ENCODE measurements at regions not wholly inside any gene's neighbourhood (a gene's known extent, or its start where the extent isn't known, plus 50 kb on each side); places are given as distances from the start of the nearest gene placed in this dataset.
"Not testable (repeated sequence)": the region's sequence is repeated elsewhere in the genome, so short reads cannot be mapped to it uniquely, and the experiment has no call there.

- DNase-seq (ENCODE audit: low spot score): no peak
These were observed 57.0 kb downstream of the PCDH20 start for GRCh38 chr13:61358599-61358998.

- DNase-seq (ENCODE audit: low spot score): no peak
These were observed 65.3 kb downstream of the PCDH20 start for GRCh38 chr13:61350341-61350740.

GRCh38 chr13:61339054-61339621 is 76.5 kb downstream of the PCDH20 start:
- no peak for DNase-seq (ENCODE audit: low spot score)

GRCh38 chr13:61316647-61317046 is 99.0 kb downstream of the PCDH20 start:
- no peak for DNase-seq (ENCODE audit: low spot score)

GRCh38 chr13:61294467-61295191 is 121.0 kb downstream of the PCDH20 start:
- no peak for DNase-seq (ENCODE audit: low spot score)

- no peak for DNase-seq (ENCODE audit: low spot score)
These were observed 129.4 kb downstream of the PCDH20 start for GRCh38 chr13:61286148-61286745.

- DNase-seq (ENCODE audit: low spot score): no peak
These were observed 137.9 kb downstream of the PCDH20 start for GRCh38 chr13:61277586-61278276.

- no peak for DNase-seq (ENCODE audit: low spot score)
These were observed 138.6 kb downstream of the PCDH20 start for GRCh38 chr13:61277088-61277487.

- no peak for DNase-seq (ENCODE audit: low spot score)
These were observed 139.2 kb downstream of the PCDH20 start for GRCh38 chr13:61276401-61276800.

- no peak for DNase-seq (ENCODE audit: low spot score)
These were observed 139.9 kb downstream of the PCDH20 start for GRCh38 chr13:61275736-61276135.

- DNase-seq (ENCODE audit: low spot score): no peak
These were observed 140.4 kb downstream of the PCDH20 start for GRCh38 chr13:61275251-61275650.

GRCh38 chr13:61266896-61267295 is 148.8 kb downstream of the PCDH20 start:
- not testable (repeated sequence) for DNase-seq (ENCODE audit: low spot score)

GRCh38 chr13:61261746-61262472 is 153.7 kb downstream of the PCDH20 start:
- no peak for DNase-seq (ENCODE audit: low spot score)

- no peak for DNase-seq (ENCODE audit: low spot score)
These were observed 157.5 kb downstream of the PCDH20 start for GRCh38 chr13:61258185-61258584.

GRCh38 chr13:61255040-61255796 is 160.4 kb downstream of the PCDH20 start:
- DNase-seq (ENCODE audit: low spot score): no peak

GRCh38 chr13:61253105-61253877 is 162.4 kb downstream of the PCDH20 start:
- no peak for DNase-seq (ENCODE audit: low spot score)

- no peak for DNase-seq (ENCODE audit: low spot score)
These were observed 163.4 kb downstream of the PCDH20 start for GRCh38 chr13:61252213-61252612.

GRCh38 chr13:61247149-61247936 is 168.3 kb downstream of the PCDH20 start:
- DNase-seq (ENCODE audit: low spot score): no peak

GRCh38 chr13:61246351-61246750 is 169.3 kb downstream of the PCDH20 start:
- no peak for DNase-seq (ENCODE audit: low spot score)

GRCh38 chr13:61215601-61216000 is 200.0 kb downstream of the PCDH20 start:
- DNase-seq (ENCODE audit: low spot score): no peak

Data from hepatic stellate cell (primary cell).